DMS79 treated with DMSO at 0.1 percent for 48 hours (cell line): ENCODE measurements at regions not wholly inside any gene's neighbourhood (a gene's known extent, or its start where the extent isn't known, plus 50 kb on each side); places are given as distances from the start of the nearest gene placed in this dataset.

ENCODE experiments used
- DNase-seq: peaks from one replicate; lab custom pipeline; 2025; lab: John Stamatoyannopoulos, UW

DNA sequence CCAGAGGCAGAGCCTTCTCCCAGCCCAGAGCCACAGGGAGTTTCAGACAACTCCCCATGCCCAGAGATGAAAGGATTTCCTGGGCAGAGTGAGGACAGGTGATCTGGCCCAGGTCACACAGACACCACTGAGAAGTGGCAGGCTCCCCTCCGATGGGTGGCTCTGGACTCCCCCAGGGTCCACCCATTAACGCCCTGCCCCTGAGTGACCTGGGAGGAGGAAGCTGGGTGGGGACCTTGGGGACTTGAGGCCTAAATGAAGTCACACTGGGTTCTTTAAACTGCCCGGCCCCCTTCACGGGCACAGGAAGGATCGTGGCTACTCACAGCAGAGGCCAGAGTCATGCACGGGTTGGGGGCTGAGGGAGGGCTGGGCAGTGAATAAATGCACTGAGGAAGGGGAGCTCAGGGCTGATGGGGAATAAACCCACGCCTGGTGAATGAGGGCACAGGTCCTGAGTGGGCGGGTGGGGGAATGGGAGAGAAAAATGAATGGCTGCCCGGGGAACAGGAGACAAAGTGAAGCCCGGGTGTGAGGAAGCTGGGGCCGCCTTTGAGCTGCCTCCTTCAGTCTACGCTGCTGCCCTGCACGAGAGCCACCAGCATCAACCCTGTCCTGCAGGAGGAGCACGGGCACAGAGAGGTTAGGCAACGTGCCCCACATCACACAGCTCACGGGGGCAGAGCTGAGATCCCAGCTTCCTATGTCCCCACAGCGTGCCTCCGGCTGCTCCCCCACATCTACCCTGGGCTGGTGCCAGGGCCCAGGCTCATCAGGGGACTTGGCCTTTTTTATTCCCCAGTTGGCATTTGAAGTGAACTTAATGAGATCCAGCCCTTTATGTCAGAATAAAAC, 404.3 kb downstream of the MATN1 start:
- DNase-seq = no peak

DNA sequence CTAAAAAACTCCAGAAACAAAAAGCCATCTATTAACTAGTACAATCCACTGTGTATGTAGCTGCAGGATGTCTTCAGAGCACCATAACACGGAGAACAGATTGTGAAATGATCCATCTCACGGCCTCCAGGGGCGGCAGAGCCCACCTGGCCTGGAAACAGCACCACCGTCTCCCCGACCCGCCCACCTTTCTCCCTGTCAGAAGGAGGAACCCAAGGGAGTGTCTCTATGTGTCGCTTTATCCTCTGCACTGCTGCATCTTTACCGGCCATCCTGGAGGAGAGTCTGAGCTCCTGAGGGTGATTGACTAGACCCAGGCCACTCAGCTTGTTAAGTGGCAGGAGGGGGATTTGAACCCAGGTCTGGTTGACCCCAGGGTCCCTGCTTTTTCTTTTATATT, 405.0 kb downstream of the MATN1 start:
- DNase-seq = no peak

- no peak for DNase-seq
These were observed 405.5 kb downstream of the MATN1 start for GRCh38 chr1:30317921-30318320.

DNA sequence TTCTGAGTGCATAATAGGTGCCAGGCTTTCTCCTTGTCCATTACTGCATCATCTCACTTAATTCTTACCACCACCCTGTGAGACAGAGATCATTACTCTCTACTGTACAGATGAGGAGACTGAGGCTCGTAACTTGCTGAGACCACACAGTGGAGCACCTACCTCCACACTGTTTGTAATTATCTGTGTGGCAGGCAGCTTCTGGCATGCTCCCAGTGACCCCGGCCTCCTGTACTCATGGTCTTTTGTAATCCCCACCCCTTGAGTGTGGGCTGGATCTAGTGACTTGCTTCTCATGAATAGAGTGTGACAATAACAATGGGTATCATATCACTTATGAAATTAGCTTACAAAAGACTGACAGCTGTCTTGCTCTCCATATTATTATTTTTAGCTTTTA, 407.3 kb downstream of the MATN1 start:
- DNase-seq = no peak

- no peak for DNase-seq
These were observed 408.0 kb downstream of the MATN1 start for GRCh38 chr1:30315185-30315960.

DNA sequence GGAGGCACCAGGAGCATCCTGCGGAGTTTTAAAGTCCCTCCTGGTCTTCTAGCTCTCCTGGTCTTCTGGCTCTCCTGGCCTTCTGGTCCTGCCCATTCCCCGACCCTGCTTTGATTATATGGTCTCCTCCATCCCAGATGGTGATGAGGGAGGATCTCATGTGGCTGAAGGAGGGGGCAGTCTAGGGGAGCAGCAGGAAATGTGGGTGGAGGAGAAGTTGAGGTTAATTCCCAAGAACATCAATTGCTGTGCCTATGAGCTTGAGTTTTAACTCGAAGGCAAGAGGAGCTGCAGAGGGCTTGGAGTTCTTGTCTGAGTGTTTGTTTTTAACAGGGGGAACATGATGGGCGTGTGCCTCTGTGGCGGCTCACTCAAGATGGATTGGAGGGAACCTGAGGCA, 408.8 kb downstream of the MATN1 start:
- no peak for DNase-seq

DNA sequence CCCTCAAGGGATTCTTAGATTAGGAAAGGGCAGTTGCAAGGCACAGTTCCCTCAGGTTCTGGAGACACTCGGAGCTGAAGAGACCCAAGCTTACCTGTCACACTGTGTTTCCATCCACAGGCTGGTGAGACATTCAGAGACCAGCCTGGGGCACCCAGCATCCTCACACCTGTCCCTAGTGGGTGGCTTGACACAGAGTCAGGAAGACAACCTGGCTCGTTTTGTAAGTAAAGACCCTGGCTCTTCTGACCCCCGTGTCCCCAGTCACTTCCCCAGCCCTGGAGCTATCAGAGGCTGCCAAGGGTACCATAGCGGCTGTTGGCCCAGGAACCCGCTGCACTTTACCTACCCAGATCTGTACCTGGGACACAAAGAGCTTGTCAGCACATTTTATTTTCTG, 409.8 kb downstream of the MATN1 start:
- DNase-seq = no peak

DNA sequence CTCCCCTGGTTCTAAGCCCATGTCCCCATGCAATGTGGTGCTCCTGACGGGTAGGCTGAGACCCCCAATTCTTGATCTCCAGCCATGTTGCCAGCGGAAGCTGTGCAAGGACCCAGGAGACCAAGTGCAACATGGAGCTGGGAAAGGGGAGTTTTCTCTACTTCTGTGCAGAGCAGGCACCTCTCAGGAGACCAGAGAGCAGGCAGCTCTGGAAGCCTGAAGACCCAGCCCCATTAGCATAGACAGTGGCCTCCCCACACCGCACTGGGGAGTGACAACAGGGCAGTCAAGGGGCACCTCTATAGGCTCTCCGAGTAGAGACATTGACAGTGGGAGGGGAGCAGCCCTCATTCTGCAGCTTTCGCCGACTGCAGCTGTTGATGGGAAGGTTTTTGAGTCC, 410.2 kb downstream of the MATN1 start:
- DNase-seq = no peak

GRCh38 chr1:30312226-30312625, 411.2 kb downstream of the MATN1 start:
- DNase-seq = no peak

GRCh38 chr1:30311749-30312148, 411.6 kb downstream of the MATN1 start:
- no peak for DNase-seq

DNA sequence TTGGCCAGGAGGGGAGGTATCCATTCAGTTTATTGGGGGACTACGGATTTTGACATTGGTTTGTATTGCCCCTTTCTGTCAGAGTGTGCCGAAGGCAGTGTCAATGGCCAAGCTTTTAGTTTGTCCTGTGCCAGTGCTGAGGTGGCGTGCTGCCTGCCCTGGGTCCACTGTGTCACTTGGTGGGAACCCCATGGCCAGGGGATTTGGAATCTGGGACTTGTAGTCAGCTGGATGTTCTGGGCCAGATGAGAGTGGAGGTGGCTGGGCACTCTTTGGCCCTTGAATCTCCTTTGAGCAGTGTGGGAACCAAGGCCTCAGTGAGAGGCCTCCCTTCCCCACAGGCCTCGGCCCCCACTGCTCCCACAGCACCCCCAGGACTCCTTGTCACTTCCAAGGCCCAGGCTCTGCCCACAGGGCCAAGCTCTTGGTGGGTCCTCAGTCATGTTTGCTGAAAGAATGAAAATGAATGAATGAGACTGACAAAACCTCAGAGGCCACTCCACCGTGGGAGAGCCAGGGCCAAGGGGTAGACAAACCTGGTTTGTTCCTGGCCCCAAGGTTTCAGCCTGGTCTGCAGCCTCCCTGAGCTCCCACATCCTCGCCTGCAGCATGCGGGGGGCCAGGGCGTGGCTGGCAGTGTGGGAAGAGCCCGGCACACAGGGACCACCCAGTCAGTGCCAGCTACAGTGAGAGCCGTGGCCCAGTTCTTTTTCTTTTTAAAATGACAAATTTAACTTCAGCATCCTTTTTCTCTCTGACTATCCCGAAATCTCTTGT, 412.2 kb downstream of the MATN1 start:
- DNase-seq = no peak

DNA sequence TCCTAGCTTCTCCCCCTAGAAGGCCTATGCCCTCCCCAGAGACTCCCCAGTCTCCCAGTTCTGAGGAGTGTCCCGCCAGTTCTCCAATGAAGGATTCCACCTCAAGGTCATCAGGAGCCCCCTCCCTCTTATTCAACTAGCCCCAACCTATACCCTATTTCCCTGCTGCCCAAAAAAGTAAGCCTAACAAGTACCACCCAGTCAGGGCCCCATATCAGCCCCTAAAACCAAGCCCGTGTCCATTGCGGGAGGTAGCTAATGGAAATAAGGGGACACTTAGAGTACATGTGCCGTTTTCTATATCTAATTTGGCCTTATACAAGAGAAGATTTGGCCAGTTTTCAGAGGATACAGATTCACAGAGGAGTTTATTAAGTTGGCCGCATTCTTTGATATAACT, 416.2 kb downstream of the MATN1 start:
- DNase-seq = no peak

DNA sequence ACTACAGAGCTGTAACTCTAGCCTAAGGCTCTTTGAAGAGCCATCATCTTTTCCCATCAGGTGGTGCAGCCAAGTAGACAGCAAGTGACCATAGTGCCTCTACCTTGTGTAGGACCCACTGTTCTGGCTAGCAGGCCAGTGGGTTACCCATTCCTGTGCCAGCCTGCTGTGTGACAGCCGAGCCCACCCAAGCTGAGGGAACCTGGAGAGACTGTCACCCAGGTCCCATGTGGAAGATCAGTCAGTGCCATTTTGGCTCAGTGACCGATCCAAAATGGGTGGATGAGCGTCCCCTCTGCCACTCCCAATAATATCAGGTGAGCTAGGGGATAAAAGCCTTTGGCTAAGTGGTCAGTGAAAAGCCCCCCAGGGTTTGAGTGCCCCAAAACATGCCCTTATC, 417.9 kb downstream of the MATN1 start:
- DNase-seq = no peak

GRCh38 chr1:30305061-30305460, 418.3 kb downstream of the MATN1 start:
- no peak for DNase-seq

DNA sequence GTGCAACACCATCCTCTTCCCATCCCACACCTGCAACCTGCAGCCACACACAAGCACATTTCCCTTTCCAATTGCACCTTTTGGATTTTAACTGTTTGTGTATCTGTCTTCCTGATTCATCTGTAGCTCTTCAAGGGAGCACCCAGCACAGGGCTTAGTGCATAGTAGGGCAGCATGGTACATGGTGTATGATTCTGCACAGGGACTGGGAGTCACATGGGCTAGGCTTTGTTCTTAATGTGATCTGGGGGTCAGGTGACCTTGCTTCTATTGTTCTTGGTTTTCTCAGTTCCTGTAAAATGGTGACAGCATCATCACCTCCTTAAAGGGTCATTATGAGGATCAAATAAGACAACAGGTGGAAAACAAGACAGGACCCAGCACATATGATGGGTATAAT, 419.3 kb downstream of the MATN1 start:
- DNase-seq = no peak

- no peak for DNase-seq
These were observed 420.0 kb downstream of the MATN1 start for GRCh38 chr1:30303387-30303786.

GRCh38 chr1:30302858-30303257, 420.5 kb downstream of the MATN1 start:
- DNase-seq = peak; percentile 88

- no peak for DNase-seq
These were observed 422.7 kb downstream of the MATN1 start for GRCh38 chr1:30300669-30301068.

- DNase-seq = no peak
These were observed 424.0 kb downstream of the MATN1 start for GRCh38 chr1:30299393-30299792.

GRCh38 chr1:30295674-30296073, 427.7 kb downstream of the MATN1 start:
- no peak for DNase-seq

GRCh38 chr1:30295266-30295665, 428.1 kb downstream of the MATN1 start:
- DNase-seq = no peak

- DNase-seq = no peak
These were observed 428.9 kb downstream of the MATN1 start for GRCh38 chr1:30294508-30294907.

GRCh38 chr1:30292451-30292850, 430.9 kb downstream of the MATN1 start:
- DNase-seq = no peak
